ENCODE measurements at regions not wholly inside any gene's neighbourhood (a gene's known extent, or its start where the extent isn't known, plus 50 kb on each side); places are given as distances from the start of the nearest gene placed in this dataset.

DNA sequence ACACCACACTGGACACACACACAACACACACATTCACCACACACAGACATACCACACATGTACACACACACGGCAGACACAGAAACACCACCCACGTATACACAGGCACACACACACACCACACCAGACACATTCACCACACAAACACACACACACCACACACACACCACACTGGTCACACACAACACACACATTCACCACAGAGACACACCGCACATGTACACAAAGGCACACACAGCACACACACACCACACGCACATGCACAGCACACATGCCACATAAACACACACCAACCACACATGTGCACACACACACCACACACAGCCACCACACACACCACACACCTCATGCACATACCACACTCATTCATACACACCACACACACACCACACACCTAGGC lies 84.2 kb upstream of the PRR5 start:
- Histone ChIP-seq H3K27me3 (replicated peaks; ENCODE audit: insufficient read depth, low read depth, low read length, poor library complexity) (no peaks in the 10 kb centered on the region), H3K36me3 (ENCODE audit: insufficient read depth, low read length, poor library complexity, severe bottlenecking) (no peaks in the 10 kb centered on the region), H3K4me3 (ENCODE audit: low read depth, low read length, poor library complexity, severe bottlenecking) (no peak overlapping the region), H3K27ac (ENCODE audit: low read depth, low read length, poor library complexity, severe bottlenecking) (no peak overlapping the region), H3K9me3 (ENCODE audit: low read depth, low read length, poor library complexity, severe bottlenecking) (no peaks in the 10 kb centered on the region), H3K4me1 (ENCODE audit: insufficient read depth, low read length, poor library complexity, severe bottlenecking) (no peaks in the 10 kb centered on the region)
- no TSS peak for BruUV-seq (replicated peaks)
- CTCF ChIA-PET = no interaction called here
- no peak for DNase-seq (ENCODE audit: low spot score)
- POLR2A ChIA-PET (ENCODE audit: low non-redundant PET) = no interaction called here
- TF ChIP-seq, protein P1, sequence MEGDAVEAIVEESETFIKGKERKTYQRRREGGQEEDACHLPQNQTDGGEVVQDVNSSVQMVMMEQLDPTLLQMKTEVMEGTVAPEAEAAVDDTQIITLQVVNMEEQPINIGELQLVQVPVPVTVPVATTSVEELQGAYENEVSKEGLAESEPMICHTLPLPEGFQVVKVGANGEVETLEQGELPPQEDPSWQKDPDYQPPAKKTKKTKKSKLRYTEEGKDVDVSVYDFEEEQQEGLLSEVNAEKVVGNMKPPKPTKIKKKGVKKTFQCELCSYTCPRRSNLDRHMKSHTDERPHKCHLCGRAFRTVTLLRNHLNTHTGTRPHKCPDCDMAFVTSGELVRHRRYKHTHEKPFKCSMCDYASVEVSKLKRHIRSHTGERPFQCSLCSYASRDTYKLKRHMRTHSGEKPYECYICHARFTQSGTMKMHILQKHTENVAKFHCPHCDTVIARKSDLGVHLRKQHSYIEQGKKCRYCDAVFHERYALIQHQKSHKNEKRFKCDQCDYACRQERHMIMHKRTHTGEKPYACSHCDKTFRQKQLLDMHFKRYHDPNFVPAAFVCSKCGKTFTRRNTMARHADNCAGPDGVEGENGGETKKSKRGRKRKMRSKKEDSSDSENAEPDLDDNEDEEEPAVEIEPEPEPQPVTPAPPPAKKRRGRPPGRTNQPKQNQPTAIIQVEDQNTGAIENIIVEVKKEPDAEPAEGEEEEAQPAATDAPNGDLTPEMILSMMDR (conservative IDR thresholded peaks at IDR 0.05; ENCODE audit: low read depth, low read length) = no peak
- no peak for TF ChIP-seq EZH2 (IDR thresholded peaks at IDR 0.05; ENCODE audit: borderline replicate concordance, low read depth, low read length, poor library complexity, severe bottlenecking)
- intact Hi-C loops (cut with micrococcal nuclease; ENCODE audit: unreplicated experiment) = no loop called here

DNA sequence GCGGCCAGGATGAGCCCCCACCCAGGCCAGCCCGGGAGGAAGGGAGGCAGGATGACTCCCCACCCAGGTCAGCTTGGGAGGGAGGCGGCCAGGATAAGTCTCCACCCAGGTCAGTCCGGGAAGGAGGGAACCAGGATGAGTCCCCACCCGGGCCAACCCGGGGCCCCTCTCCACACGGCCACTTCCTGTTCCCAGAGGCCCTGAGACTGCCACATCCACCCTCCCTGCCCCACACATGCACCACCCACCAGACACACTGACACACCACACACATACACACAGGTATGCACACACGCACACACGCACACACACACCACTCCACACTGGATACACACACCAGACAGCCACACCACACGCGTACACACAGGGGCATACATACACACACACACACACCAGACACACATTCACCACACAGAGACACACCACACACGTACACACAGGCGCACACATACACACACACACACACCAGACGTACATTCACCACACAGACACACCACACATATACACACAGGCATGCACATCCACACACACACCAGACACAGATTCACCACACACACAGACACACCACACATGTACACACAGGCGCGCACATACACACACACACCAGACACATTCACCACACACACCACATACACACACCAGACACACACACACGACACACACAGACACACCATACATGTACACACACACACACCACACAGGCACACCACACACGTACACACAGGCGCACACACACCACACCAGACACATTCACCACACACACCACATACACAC lies 84.9 kb upstream of the PRR5 start:
- no TSS peak for BruUV-seq (replicated peaks)
- intact Hi-C loops (cut with micrococcal nuclease; ENCODE audit: unreplicated experiment) = no loop called here
- H3K4me1 ChIP-seq (ENCODE audit: insufficient read depth, low read length, poor library complexity, severe bottlenecking) = no peaks in the 10 kb centered on the region
- no peaks in the 10 kb centered on the region for H3K27me3 ChIP-seq (replicated peaks; ENCODE audit: insufficient read depth, low read depth, low read length, poor library complexity)
- H3K27ac ChIP-seq (ENCODE audit: low read depth, low read length, poor library complexity, severe bottlenecking) = no peak overlapping the region
- TF ChIP-seq, protein P1 (conservative IDR thresholded peaks at IDR 0.05; ENCODE audit: low read depth, low read length) = no peak
- no peak for TF ChIP-seq EZH2 (IDR thresholded peaks at IDR 0.05; ENCODE audit: borderline replicate concordance, low read depth, low read length, poor library complexity, severe bottlenecking)
- no peak overlapping the region for H3K4me3 ChIP-seq (ENCODE audit: low read depth, low read length, poor library complexity, severe bottlenecking)
- ChIA-PET CTCF (no interaction called here), POLR2A (ENCODE audit: low non-redundant PET) (no interaction called here)
- H3K9me3 ChIP-seq (ENCODE audit: low read depth, low read length, poor library complexity, severe bottlenecking) = no peaks in the 10 kb centered on the region
- H3K36me3 ChIP-seq (ENCODE audit: insufficient read depth, low read length, poor library complexity, severe bottlenecking) = no peaks in the 10 kb centered on the region
- DNase-seq (ENCODE audit: low spot score) = no peak

DNA sequence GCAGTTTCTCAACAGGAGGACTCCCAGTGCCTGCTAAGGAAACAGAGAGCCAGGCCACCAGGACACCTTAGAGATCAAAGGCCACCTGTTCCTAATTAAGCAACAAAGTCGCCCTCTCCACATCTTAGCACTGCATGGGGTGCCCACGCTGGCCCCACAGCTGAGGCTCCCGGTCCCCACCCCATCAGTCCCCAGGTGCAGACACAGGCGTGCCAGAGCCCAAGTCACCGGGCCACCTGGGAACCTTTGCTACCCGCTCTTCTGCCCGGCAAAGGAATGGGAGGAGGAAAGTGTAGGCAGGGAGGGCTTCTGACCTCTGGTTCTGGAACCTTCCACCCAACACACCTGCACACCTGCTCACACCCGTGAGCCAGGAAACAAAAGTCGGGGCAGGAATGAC lies 85.5 kb upstream of the PRR5 start:
- TF ChIP-seq, protein P1 (conservative IDR thresholded peaks at IDR 0.05; ENCODE audit: low read depth, low read length) = no peak
- no peak for TF ChIP-seq EZH2 (IDR thresholded peaks at IDR 0.05; ENCODE audit: borderline replicate concordance, low read depth, low read length, poor library complexity, severe bottlenecking)
- no peaks in the 10 kb centered on the region for H3K36me3 ChIP-seq (ENCODE audit: insufficient read depth, low read length, poor library complexity, severe bottlenecking)
- intact Hi-C loops (cut with micrococcal nuclease; ENCODE audit: unreplicated experiment) = no loop called here
- POLR2A ChIA-PET (ENCODE audit: low non-redundant PET) = no interaction called here
- DNase-seq (ENCODE audit: low spot score) = no peak
- H3K4me3 ChIP-seq (ENCODE audit: low read depth, low read length, poor library complexity, severe bottlenecking) = no peak overlapping the region
- no TSS peak for BruUV-seq (replicated peaks)
- CTCF ChIA-PET = no interaction called here
- no peaks in the 10 kb centered on the region for H3K27me3 ChIP-seq (replicated peaks; ENCODE audit: insufficient read depth, low read depth, low read length, poor library complexity)
- no peaks in the 10 kb centered on the region for H3K4me1 ChIP-seq (ENCODE audit: insufficient read depth, low read length, poor library complexity, severe bottlenecking)
- peaks cover 2% of the 10 kb centered on the region for H3K9me3 ChIP-seq (ENCODE audit: low read depth, low read length, poor library complexity, severe bottlenecking)
- no peak overlapping the region for H3K27ac ChIP-seq (ENCODE audit: low read depth, low read length, poor library complexity, severe bottlenecking)

Data from A673 (cell line).